ENCODE measurements at regions not wholly inside any gene's neighbourhood (a gene's known extent, or its start where the extent isn't known, plus 50 kb on each side); places are given as distances from the start of the nearest gene placed in this dataset.

- TF ChIP-seq EZH2phosphoT487 (IDR thresholded peaks at IDR 0.05; ENCODE audit: insufficient read depth, low read depth) (no peak), EZH2 (IDR thresholded peaks at IDR 0.05; ENCODE audit: insufficient read depth, poor library complexity, severe bottlenecking) (no peak)
Observed at GRCh38 chr9:8208465-8208864, 408.9 kb upstream of the DMAC1 start.
